ENCODE measurements at regions not wholly inside any gene's neighbourhood (a gene's known extent, or its start where the extent isn't known, plus 50 kb on each side); places are given as distances from the start of the nearest gene placed in this dataset.
"Not testable (repeated sequence)": the region's sequence is repeated elsewhere in the genome, so short reads cannot be mapped to it uniquely, and the experiment has no call there.

- intact Hi-C loops (cut with DNase I; ENCODE audit: low total_unique reads); H3K4me3 ChIP-seq (ENCODE audit: low read depth, poor library complexity, severe bottlenecking): not testable (repeated sequence)
- 24 to 27% methylated on average over 4 of the region's 10 CpGs for whole genome bisulfite sequencing, 2 donors
- DNase-seq (ENCODE audit: low spot score in 2 of 2) = peak; percentile 65 to 92
These were observed 153.9 kb upstream of the PLGLB2 start for GRCh38 chr2:87593784-87594610.

GRCh38 chr2:87594611-87594992 is 153.3 kb upstream of the PLGLB2 start:
- intact Hi-C loops (cut with DNase I; ENCODE audit: low total_unique reads); H3K4me3 ChIP-seq (ENCODE audit: low read depth, poor library complexity, severe bottlenecking): not testable (repeated sequence)
- peak in 1 of 2 donors; percentile 52 for DNase-seq (ENCODE audit: low spot score in 2 of 2)
- WGBS, 2 donors = 58 to 72% methylated on average over 6 to 7 of the region's 7 CpGs

GRCh38 chr2:87595017-87595416 is 152.9 kb upstream of the PLGLB2 start:
- WGBS, 2 donors = 20 to 50% methylated on average over 4 to 6 of the region's 6 CpGs

GRCh38 chr2:87600961-87601360 is 146.9 kb upstream of the PLGLB2 start:
- WGBS, 2 donors = 90 to 100% methylated on average over 1 to 2 of the region's 3 CpGs
- intact Hi-C loops (cut with DNase I; ENCODE audit: low total_unique reads); DNase-seq (ENCODE audit: low spot score in 2 of 2); H3K4me3 ChIP-seq (ENCODE audit: low read depth, poor library complexity, severe bottlenecking): not testable (repeated sequence)

More at GRCh38 chr2:87595017-87595416, 152.9 kb upstream of the PLGLB2 start:
- H3K4me3 ChIP-seq (ENCODE audit: low read depth, poor library complexity, severe bottlenecking); intact Hi-C loops (cut with DNase I; ENCODE audit: low total_unique reads): not testable (repeated sequence)
- DNase-seq (ENCODE audit: low spot score in 2 of 2) = peak in 1 of 2 donors; percentile 75

- WGBS, 2 donors = no CpG with 5 or more reads among the region's 7 CpGs
These were observed 145.8 kb upstream of the PLGLB2 start for GRCh38 chr2:87602118-87602517.

GRCh38 chr2:87602728-87603127 is 145.2 kb upstream of the PLGLB2 start:
- intact Hi-C loops (cut with DNase I; ENCODE audit: low total_unique reads); DNase-seq (ENCODE audit: low spot score in 2 of 2); H3K4me3 ChIP-seq (ENCODE audit: low read depth, poor library complexity, severe bottlenecking): not testable (repeated sequence)
- WGBS, 2 donors = no CpG with 5 or more reads among the region's 2 CpGs

More at GRCh38 chr2:87602118-87602517, 145.8 kb upstream of the PLGLB2 start:
- DNase-seq (ENCODE audit: low spot score in 2 of 2); intact Hi-C loops (cut with DNase I; ENCODE audit: low total_unique reads); H3K4me3 ChIP-seq (ENCODE audit: low read depth, poor library complexity, severe bottlenecking): not testable (repeated sequence)

- intact Hi-C loops (cut with DNase I; ENCODE audit: low total_unique reads); H3K4me3 ChIP-seq (ENCODE audit: low read depth, poor library complexity, severe bottlenecking); DNase-seq (ENCODE audit: low spot score in 2 of 2): not testable (repeated sequence)
- WGBS, 2 donors = no CpG with 5 or more reads among the region's 10 CpGs
These were observed 144.2 kb upstream of the PLGLB2 start for GRCh38 chr2:87603418-87604278.

- peak; percentile 29 to 86 for DNase-seq (ENCODE audit: low spot score in 2 of 2)
- intact Hi-C loops (cut with DNase I; ENCODE audit: low total_unique reads); H3K4me3 ChIP-seq (ENCODE audit: low read depth, poor library complexity, severe bottlenecking): not testable (repeated sequence)
- WGBS, 2 donors = no CpG with 5 or more reads among the region's 6 CpGs
These were observed 143.5 kb upstream of the PLGLB2 start for GRCh38 chr2:87604279-87604818.

GRCh38 chr2:87604980-87605379 is 142.9 kb upstream of the PLGLB2 start:
- H3K4me3 ChIP-seq (ENCODE audit: low read depth, poor library complexity, severe bottlenecking); intact Hi-C loops (cut with DNase I; ENCODE audit: low total_unique reads); DNase-seq (ENCODE audit: low spot score in 2 of 2): not testable (repeated sequence)
- no CpG with 5 or more reads among the region's 2 CpGs for WGBS, 2 donors

- H3K4me3 ChIP-seq (ENCODE audit: low read depth, poor library complexity, severe bottlenecking); intact Hi-C loops (cut with DNase I; ENCODE audit: low total_unique reads); DNase-seq (ENCODE audit: low spot score in 2 of 2): not testable (repeated sequence)
- WGBS, 2 donors = 13 to 56% methylated on average over 1 of the region's 3 CpGs
These were observed 139.3 kb upstream of the PLGLB2 start for GRCh38 chr2:87608377-87609166.

- intact Hi-C loops (cut with DNase I; ENCODE audit: low total_unique reads); H3K4me3 ChIP-seq (ENCODE audit: low read depth, poor library complexity, severe bottlenecking); DNase-seq (ENCODE audit: low spot score in 2 of 2): not testable (repeated sequence)
- 80% methylated on average over 1 of the region's 1 CpG; no CpG with 5 or more reads in 1 of the 2 donors for WGBS, 2 donors
These were observed 136.9 kb upstream of the PLGLB2 start for GRCh38 chr2:87610974-87611373.

- WGBS, 2 donors = no CpG with 5 or more reads among the region's 4 CpGs
These were observed 136.5 kb upstream of the PLGLB2 start for GRCh38 chr2:87611416-87611815.

GRCh38 chr2:87611956-87612355 is 135.9 kb upstream of the PLGLB2 start:
- intact Hi-C loops (cut with DNase I; ENCODE audit: low total_unique reads); H3K4me3 ChIP-seq (ENCODE audit: low read depth, poor library complexity, severe bottlenecking); DNase-seq (ENCODE audit: low spot score in 2 of 2): not testable (repeated sequence)
- no CpG with 5 or more reads among the region's 2 CpGs for WGBS, 2 donors

More at GRCh38 chr2:87611416-87611815, 136.5 kb upstream of the PLGLB2 start:
- H3K4me3 ChIP-seq (ENCODE audit: low read depth, poor library complexity, severe bottlenecking); intact Hi-C loops (cut with DNase I; ENCODE audit: low total_unique reads); DNase-seq (ENCODE audit: low spot score in 2 of 2): not testable (repeated sequence)

- H3K4me3 ChIP-seq (ENCODE audit: low read depth, poor library complexity, severe bottlenecking); intact Hi-C loops (cut with DNase I; ENCODE audit: low total_unique reads); DNase-seq (ENCODE audit: low spot score in 2 of 2): not testable (repeated sequence)
These were observed 133.0 kb upstream of the PLGLB2 start for GRCh38 chr2:87614829-87615434.

All from lower leg skin (tissue), 3 donors.